Naive B cell (primary cell): ENCODE measurements at regions not wholly inside any gene's neighbourhood (a gene's known extent, or its start where the extent isn't known, plus 50 kb on each side); places are given as distances from the start of the nearest gene placed in this dataset.
"Not testable (repeated sequence)": the region's sequence is repeated elsewhere in the genome, so short reads cannot be mapped to it uniquely, and the experiment has no call there.

ENCODE experiments used
- ATAC-seq, 2 donors: fragments of 150-1000 bp; cut with Tn5 transposase; 2 replicates each; pipeline ENCODE4 v1.10.0; 2021; ENCODE audit warnings: low read depth in 2 of 2, mild to moderate bottlenecking in 2 of 2, moderate library complexity in 2 of 2
- DNase-seq: peaks from one replicate; pipeline ENCODE4 v3.0.0; 2022
- H3K27ac Mint-ChIP-seq, 6 donors: one replicate each; pipeline ENCODE4 v1.8.0; 2020 to 2022; ENCODE audit warnings: mild to moderate bottlenecking in 6 of 6, mixed read lengths in 6 of 6, moderate library complexity in 5 of 6, inconsistent platforms in 2 of 6
- H3K27me3 Mint-ChIP-seq, 3 donors: one replicate each; pipeline ENCODE4 v1.8.0; 2021 to 2022; ENCODE audit warnings: mixed read lengths in 3 of 3, mild to moderate bottlenecking in 1 of 3
- H3K36me3 Mint-ChIP-seq, 2 donors: one replicate each; pipeline ENCODE4 v1.8.0; 2020 to 2022; ENCODE audit warnings: mixed read lengths in 2 of 2, inconsistent platforms in 1 of 2, mild to moderate bottlenecking in 1 of 2
- H3K4me1 Mint-ChIP-seq, 3 donors: one replicate each; pipeline ENCODE4 v1.8.0; 2020 to 2022; ENCODE audit warnings: mixed read lengths in 3 of 3, inconsistent platforms in 1 of 3, mild to moderate bottlenecking in 1 of 3, moderate library complexity in 1 of 3
- H3K4me3 Mint-ChIP-seq, 8 donors: one replicate each; pipeline ENCODE4 v1.8.0; 2020 to 2022; ENCODE audit warnings: mild to moderate bottlenecking in 8 of 8, mixed read lengths in 8 of 8, moderate library complexity in 8 of 8, inconsistent platforms in 2 of 8
- H3K9me3 Mint-ChIP-seq, 7 donors: one replicate each; pipeline ENCODE4 v1.8.0; 2020 to 2022; ENCODE audit warnings: mixed read lengths in 7 of 7, mild to moderate bottlenecking in 5 of 7, inconsistent platforms in 2 of 7, moderate library complexity in 1 of 7

GRCh38 chr10:29709484-29710002 lies 74.8 kb upstream of the SVIL start:
- H3K27me3 Mint-ChIP-seq: peaks cover 0 to 4% (median 0%) of the 10 kb centered on the region in 3 donors
- H3K27ac Mint-ChIP-seq: no peak overlapping the region
- no peaks in the 10 kb centered on the region for H3K36me3 Mint-ChIP-seq
- H3K9me3 Mint-ChIP-seq: peaks cover 0 to 5% (median 1%) of the 10 kb centered on the region in 7 donors
- ATAC-seq (no peak), DNase-seq (no peak)
- H3K4me3 Mint-ChIP-seq: no peak overlapping the region
- no peaks in the 10 kb centered on the region for H3K4me1 Mint-ChIP-seq

GRCh38 chr10:29703271-29703670 lies 68.5 kb upstream of the SVIL start:
- Mint-ChIP-seq H3K36me3 (no peaks in the 10 kb centered on the region), H3K9me3 (peaks cover 0 to 6% (median 1%) of the 10 kb centered on the region in 7 donors), H3K4me1 (peaks cover 4 to 11% (median 8%) of the 10 kb centered on the region in 3 donors), H3K4me3 (peak overlapping the region in 3 of 8 donors; percentile 15 to 75 (median 36)), H3K27me3 (no peaks in the 10 kb centered on the region), H3K27ac (no peak overlapping the region)
- ATAC-seq (no peak), DNase-seq (no peak)

GRCh38 chr10:29702273-29703164 lies 67.7 kb upstream of the SVIL start:
- H3K4me1 Mint-ChIP-seq: peaks cover 4 to 11% (median 8%) of the 10 kb centered on the region in 3 donors
- H3K36me3 Mint-ChIP-seq: no peaks in the 10 kb centered on the region
- peak overlapping the region in 2 of 8 donors; percentile 4 to 53 for H3K4me3 Mint-ChIP-seq

GRCh38 chr10:29701306-29701705 lies 66.5 kb upstream of the SVIL start:
- no peak for DNase-seq
- no peak for ATAC-seq
- Mint-ChIP-seq H3K4me3 (no peak overlapping the region), H3K36me3 (no peaks in the 10 kb centered on the region), H3K9me3 (peaks cover 0 to 3% (median under 1%) of the 10 kb centered on the region in 7 donors), H3K4me1 (peaks cover 4 to 11% (median 8%) of the 10 kb centered on the region in 3 donors), H3K27ac (no peak overlapping the region), H3K27me3 (no peaks in the 10 kb centered on the region)

More at GRCh38 chr10:29702273-29703164, 67.7 kb upstream of the SVIL start:
- DNase-seq: no peak
- H3K27me3 Mint-ChIP-seq: no peaks in the 10 kb centered on the region
- no peak for ATAC-seq
- H3K27ac Mint-ChIP-seq: peak overlapping the region in 1 of 6 donors; percentile 15
- peaks cover 0 to 6% (median 1%) of the 10 kb centered on the region in 7 donors for H3K9me3 Mint-ChIP-seq

DNA sequence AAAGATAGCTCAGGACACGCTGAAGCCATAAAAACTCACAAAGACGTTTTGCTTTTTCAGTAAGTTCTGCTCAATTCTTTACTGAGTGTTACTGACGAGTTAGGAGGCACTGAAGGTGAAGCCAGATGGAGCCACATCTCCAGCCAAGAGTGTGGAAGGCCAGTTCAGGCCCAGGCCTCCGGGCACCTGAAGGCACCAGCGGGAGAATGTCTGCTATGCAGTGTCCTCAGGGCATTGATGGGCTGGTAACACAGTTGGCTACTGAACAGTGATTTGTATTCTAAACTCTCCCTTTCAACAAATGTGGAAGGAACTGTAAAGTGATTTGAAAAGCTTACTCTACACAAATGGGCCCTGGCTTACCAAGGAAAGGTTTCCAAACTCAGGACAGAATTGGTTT lies 64.8 kb upstream of the SVIL start:
- Mint-ChIP-seq H3K9me3 (peaks cover 0 to 2% (median 0%) of the 10 kb centered on the region in 7 donors), H3K36me3 (no peaks in the 10 kb centered on the region), H3K27ac (no peak overlapping the region), H3K4me1 (peaks cover 4 to 11% (median 8%) of the 10 kb centered on the region in 3 donors), H3K27me3 (no peaks in the 10 kb centered on the region), H3K4me3 (no peak overlapping the region)
- ATAC-seq (no peak), DNase-seq (no peak)

- Mint-ChIP-seq H3K9me3 (peaks cover 0 to 2% (median 0%) of the 10 kb centered on the region in 7 donors), H3K27me3 (no peaks in the 10 kb centered on the region), H3K4me1 (peaks cover 4 to 11% (median 8%) of the 10 kb centered on the region in 3 donors), H3K27ac (no peak overlapping the region), H3K4me3 (no peak overlapping the region), H3K36me3 (no peaks in the 10 kb centered on the region)
- no peak for DNase-seq
- ATAC-seq: no peak
These were observed 64.2 kb upstream of the SVIL start for GRCh38 chr10:29698773-29699490.

DNA sequence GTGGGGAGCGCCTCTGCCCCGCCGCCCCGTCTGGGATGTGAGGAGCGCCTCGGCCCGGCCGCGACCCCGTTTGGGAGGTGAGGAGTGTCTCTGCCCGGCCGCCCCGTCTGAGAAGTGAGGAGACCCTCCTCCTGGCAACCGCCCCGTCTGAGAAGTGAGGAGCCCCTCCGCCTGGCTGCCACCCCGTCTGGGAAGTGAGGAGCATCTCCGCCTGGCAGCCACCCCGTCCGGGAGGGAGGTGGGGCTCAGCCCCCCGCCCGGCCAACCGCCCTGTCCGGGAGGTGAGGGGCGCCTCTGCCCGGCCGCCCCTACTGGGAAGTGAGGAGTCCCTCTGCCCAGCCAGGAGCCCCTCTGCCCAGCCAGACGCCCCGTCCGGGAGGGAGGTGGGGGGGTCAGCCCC lies 61.8 kb upstream of the SVIL start:
- not testable (repeated sequence) for H3K27ac Mint-ChIP-seq, H3K9me3 Mint-ChIP-seq, H3K4me3 Mint-ChIP-seq, H3K27me3 Mint-ChIP-seq, ATAC-seq, H3K36me3 Mint-ChIP-seq, DNase-seq, H3K4me1 Mint-ChIP-seq

- Mint-ChIP-seq H3K27ac (no peak overlapping the region), H3K27me3 (no peaks in the 10 kb centered on the region), H3K4me3 (no peak overlapping the region), H3K4me1 (no peaks in the 10 kb centered on the region), H3K9me3 (no peaks in the 10 kb centered on the region), H3K36me3 (no peaks in the 10 kb centered on the region)
- DNase-seq (no peak), ATAC-seq (no peak)
These were observed 59.4 kb upstream of the SVIL start for GRCh38 chr10:29694121-29694520.

DNA sequence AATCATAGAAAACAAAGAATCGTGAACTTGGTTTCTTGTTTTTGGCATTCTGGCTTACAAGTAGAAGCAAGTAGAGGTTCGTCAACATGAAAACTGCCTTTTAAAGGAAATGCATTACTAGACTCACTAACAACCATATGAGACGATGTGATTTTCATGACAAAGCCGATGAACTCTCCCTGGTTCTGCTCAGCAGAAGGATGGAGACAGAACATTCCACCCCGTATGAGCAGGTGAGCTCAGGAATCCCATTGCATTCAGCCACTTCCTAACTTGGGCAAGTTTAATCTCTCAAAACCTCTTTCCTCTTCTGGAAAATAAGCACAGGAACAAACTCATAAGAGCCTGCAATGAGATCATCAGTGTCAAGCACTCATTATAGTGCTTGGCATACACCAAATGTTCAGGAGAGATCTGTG lies 57.4 kb upstream of the SVIL start:
- no peaks in the 10 kb centered on the region for H3K36me3 Mint-ChIP-seq
- no peak for ATAC-seq
- H3K27ac Mint-ChIP-seq: peak overlapping the region in 1 of 6 donors; percentile 33
- DNase-seq: no peak
- no peaks in the 10 kb centered on the region for H3K27me3 Mint-ChIP-seq
- no peak overlapping the region for H3K4me3 Mint-ChIP-seq
- H3K4me1 Mint-ChIP-seq: no peaks in the 10 kb centered on the region
- no peaks in the 10 kb centered on the region for H3K9me3 Mint-ChIP-seq

GRCh38 chr10:29691564-29692072 lies 56.8 kb upstream of the SVIL start:
- H3K27ac Mint-ChIP-seq: peak overlapping the region in 1 of 6 donors; percentile 63

DNA sequence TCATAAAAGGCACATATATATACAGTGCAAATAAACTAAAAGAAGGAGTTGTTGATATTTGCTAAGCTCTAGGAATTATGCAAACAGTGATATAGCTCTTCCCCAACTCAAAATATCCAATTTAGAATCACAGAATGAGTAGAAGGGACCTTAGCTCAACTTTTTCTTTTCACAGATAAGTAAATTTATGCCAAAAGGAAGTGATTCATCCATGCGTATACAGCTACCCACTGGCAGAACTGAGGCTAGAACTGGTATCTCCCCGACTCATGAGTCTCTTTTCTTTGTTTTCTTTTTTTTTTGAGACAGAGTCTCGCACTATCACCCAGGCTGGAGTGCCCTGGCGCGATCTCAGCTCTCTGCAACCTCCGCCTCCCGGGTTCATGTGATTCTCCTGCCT lies 54.2 kb upstream of the SVIL start:
- no peak overlapping the region for H3K27ac Mint-ChIP-seq
- DNase-seq (no peak), ATAC-seq (no peak)
- no peaks in the 10 kb centered on the region for H3K9me3 Mint-ChIP-seq
- no peak overlapping the region for H3K4me3 Mint-ChIP-seq
- H3K4me1 Mint-ChIP-seq: no peaks in the 10 kb centered on the region
- no peaks in the 10 kb centered on the region for H3K27me3 Mint-ChIP-seq
- H3K36me3 Mint-ChIP-seq: no peaks in the 10 kb centered on the region

More at GRCh38 chr10:29691564-29692072, 56.8 kb upstream of the SVIL start:
- H3K4me3 Mint-ChIP-seq: no peak overlapping the region
- H3K27me3 Mint-ChIP-seq: no peaks in the 10 kb centered on the region
- no peaks in the 10 kb centered on the region for H3K4me1 Mint-ChIP-seq
- DNase-seq (no peak), ATAC-seq (no peak)
- H3K9me3 Mint-ChIP-seq: no peaks in the 10 kb centered on the region
- H3K36me3 Mint-ChIP-seq: no peaks in the 10 kb centered on the region

GRCh38 chr10:29688230-29688661 lies 53.5 kb upstream of the SVIL start:
- no peak for DNase-seq
- H3K36me3 Mint-ChIP-seq: no peaks in the 10 kb centered on the region
- H3K4me1 Mint-ChIP-seq: no peaks in the 10 kb centered on the region
- ATAC-seq: no peak
- no peaks in the 10 kb centered on the region for H3K9me3 Mint-ChIP-seq
- H3K27me3 Mint-ChIP-seq: no peaks in the 10 kb centered on the region
- H3K4me3 Mint-ChIP-seq: no peak overlapping the region
- H3K27ac Mint-ChIP-seq: no peak overlapping the region

DNA sequence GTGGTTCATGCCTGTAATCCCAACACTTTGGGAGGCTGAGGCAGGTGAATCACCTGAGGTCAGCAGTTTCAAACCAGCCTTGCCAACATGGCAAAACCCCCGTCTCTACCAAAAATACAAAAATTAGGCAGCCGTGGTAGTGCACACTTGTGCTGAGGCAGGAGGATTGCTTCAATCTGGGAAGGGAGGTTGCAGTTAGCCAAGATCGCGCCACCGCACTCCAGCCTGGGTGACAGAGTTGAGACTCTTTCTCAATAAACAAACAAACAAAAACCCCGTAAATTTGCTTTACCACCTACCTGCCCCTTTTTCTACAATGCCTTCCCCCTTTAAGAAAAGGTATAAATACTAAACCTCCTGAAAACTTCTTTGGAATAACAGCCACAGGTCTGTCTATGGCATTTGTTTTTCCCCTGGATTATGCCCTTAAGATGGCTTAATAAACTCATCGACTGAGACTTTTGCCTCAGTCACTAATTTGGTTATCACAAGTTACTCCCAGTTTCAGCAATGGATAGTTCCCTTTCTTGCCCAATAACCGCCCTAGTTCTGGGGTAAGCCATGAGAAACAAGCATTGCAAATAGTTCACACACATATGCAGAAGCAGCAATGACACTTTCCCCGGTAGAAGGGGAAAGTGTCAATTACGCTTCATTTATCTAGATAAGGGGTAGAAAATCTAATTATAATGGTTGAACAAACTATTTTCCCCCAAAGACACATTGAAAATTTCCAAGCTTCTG lies 52.8 kb upstream of the SVIL start:
- ATAC-seq (no peak), DNase-seq (no peak)
- peaks cover 0 to 5% (median 0%) of the 10 kb centered on the region in 3 donors for H3K4me1 Mint-ChIP-seq
- H3K27ac Mint-ChIP-seq: no peak overlapping the region
- no peaks in the 10 kb centered on the region for H3K27me3 Mint-ChIP-seq
- peaks cover 0 to 2% (median 0%) of the 10 kb centered on the region in 7 donors for H3K9me3 Mint-ChIP-seq
- no peaks in the 10 kb centered on the region for H3K36me3 Mint-ChIP-seq
- no peak overlapping the region for H3K4me3 Mint-ChIP-seq
